ENCODE measurements at regions not wholly inside any gene's neighbourhood (a gene's known extent, or its start where the extent isn't known, plus 50 kb on each side); places are given as distances from the start of the nearest gene placed in this dataset.

DNA sequence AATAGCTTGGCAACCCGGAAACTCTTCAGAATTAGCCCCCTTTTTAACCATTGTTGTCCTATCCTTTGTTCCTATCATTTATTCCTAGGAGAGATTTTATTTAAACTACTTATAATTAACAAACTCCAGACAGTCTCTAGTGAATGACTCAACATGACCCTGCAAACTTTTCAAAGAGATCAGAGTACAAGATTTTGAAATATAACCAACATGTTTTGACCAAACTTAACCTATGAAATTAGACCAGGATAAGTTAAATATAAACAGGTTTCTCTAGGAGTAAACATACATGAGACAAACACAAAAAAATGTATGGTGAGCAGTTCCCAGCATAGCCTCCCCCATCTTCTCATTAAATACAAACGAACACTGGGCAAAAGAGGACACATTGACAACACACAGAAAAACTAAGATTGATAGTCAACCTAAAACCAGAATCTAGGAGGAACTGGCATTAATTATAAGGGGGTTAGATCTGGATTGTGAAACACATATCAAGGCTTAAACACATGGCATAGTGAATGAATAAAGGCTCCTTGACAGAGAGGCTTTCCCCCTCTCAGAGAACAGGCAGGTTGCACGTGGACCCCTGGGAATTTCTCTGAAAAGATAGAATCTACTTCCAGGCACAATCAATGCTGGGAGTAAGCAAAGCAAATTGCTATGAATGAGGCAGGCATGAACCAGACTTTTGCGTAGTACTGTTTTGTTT, 284.1 kb downstream of the IRS1 start:
- DNase-seq: no peak

DNA sequence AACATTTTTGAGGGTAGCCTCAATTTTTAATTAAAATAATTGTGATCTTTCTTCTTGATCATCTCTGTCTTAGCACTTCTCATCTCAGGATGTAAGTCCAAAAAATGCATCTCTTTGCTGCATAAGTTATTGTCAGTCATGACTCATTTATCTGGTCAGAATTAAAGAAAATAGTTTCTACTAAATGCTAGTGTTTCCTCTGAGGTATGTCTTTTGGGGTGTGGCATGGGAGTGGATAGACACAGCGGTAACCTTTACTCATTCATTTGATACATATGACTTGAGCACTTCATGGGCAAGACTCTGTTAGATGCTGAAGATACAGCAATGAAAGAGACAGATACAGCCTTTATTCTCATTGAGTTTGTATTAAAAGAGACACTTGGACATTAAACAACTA, 284.7 kb downstream of the IRS1 start:
- DNase-seq: no peak

DNA sequence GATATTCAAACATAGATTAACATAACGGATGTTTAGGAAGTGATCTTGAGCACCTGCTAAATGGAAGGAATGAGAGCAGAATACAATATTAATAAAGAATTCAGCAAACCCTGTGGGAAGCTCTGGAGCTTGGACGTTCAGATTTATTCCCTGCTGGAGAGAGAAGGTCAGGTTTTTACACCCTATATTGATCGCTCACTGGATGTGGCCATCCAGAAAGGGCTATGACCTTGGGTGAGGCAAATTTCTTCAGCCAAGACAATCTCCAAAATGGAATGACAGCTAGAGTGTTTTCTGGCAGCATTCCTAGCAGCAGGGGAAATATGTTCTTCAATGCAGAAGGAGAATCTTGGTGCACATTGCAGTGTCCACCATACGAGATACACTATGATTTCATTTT, 288.3 kb downstream of the IRS1 start:
- no peak for DNase-seq

DNA sequence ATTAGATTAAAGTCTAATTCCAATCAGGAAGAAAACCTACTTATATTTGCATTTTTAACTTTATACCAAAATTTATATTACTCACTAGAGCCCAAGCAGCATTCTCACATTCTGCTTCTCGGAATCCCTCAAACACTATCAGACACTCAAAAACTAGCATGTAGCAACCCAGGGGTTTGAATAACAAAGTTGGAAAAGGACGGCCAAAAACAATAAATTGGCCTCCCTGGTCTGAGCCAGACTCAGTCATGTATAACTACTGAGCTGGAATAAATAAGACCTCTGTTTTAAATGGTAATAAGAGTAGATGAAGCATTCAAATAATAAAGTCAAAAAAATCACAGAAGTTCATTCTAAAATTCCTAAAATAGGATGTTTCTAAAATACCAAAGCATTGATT, 290.9 kb downstream of the IRS1 start:
- DNase-seq: no peak

GRCh38 chr2:226508005-226508404, 291.6 kb downstream of the IRS1 start:
- no peak for DNase-seq

DNA sequence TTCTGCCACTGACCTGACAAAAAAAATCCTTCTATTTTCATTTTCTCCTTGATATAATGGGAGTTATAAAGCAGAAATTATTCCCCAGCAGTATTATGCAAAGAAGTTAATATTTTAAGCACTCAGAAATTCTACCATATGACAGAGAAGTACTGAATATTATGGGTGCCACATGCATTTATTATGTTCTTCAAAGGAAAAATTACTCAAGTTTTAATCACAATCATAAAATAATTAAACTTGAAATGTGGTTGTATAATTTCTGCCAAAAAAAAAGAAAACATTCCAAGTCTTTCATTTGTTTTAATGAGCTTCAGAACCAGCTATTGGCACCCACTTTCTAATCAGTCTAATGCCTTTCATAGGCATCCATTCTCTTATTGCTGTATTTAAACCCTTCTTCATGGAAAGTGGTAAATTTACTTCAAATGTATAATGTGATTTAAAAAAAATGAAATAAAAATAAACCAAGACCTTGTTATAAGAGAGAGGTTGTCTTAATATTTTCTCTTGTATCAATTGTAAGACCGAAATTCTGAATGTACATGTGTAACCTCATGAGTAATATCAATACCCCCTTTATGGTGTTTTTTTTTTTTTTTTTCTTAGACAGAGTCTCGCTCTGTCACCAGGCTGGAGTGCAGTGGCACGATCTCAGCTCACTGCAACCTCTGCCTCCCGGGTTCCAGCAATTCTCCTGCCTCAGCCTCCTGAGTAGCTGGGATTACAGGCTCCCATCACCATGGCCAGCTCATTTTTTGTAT, 302.3 kb downstream of the IRS1 start:
- no peak for DNase-seq

- no peak for DNase-seq
These were observed 303.4 kb downstream of the IRS1 start for GRCh38 chr2:226496273-226496550.

DNA sequence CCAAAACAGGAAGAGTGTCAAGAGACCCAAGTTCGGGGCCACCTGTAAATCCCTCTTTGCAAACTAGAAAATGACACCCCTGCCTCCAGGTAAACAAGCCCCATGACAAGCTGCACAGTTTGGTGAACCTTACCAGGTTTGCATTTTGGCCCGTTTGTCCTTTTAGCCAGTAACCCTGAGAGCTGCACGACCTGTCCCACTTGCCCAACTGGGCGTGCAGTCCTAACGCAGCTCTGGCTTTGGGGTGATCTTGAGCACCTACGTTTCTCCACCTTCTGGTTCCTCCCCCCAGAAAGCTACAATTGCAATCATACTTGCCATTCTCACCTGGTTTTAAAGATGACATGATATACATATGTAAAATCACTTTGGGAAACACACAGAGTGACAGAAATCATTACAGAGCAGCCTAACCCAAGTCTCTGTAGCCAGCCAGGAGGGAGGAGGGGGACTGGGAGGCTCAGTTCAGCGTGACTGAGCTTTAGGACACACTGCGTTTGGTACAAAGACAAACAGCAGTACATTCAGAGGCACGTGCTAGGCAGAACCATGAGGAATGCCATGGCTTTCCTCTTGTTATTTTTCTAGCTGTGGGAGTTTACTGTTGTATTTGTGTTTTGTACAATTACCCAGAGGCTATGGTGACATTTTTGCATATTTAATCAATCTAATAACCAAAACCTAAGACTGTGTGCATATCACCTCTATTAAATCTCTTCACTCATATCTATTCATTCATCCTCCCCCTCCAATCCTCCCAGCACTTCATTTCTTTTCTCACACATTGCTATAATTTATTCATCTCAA, 304.0 kb downstream of the IRS1 start:
- DNase-seq: no peak

- DNase-seq: no peak
These were observed 308.5 kb downstream of the IRS1 start for GRCh38 chr2:226491112-226491511.

DNA sequence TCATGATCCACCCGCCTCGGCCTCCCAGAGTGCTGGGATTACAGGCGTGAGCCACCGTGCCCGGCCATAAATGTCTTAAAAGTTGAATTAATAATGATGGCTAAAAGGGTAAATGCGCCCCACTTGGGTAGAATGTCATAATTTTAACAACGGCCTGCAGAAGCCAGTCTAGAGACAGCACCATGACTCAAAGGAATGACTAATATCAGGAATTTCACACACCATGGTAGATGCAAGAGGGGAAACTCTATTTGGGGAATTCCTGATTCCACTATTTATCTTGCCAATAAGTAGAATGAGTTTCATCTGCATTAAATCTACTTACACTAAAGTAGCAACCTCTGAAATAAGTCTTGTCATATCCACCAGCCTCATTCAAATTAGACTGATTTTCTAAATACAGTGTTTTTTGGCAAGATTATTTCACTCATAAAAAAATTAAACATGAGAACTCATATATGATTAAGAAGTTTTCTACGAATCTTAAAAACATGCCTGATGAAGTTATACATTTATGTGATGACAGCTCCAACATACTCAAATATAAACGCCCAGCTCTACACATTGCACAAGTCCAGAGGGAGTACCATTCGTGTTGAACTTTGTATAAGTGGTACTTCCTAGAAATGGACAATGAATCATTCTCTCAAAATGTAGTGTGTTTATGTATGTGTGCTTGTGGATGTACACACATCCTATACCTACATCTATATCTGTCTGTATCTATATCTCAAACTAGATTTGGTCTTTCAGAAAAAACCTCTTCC, 309.7 kb downstream of the IRS1 start:
- DNase-seq: no peak

- DNase-seq: no peak
These were observed 311.6 kb downstream of the IRS1 start for GRCh38 chr2:226488034-226488433.

DNA sequence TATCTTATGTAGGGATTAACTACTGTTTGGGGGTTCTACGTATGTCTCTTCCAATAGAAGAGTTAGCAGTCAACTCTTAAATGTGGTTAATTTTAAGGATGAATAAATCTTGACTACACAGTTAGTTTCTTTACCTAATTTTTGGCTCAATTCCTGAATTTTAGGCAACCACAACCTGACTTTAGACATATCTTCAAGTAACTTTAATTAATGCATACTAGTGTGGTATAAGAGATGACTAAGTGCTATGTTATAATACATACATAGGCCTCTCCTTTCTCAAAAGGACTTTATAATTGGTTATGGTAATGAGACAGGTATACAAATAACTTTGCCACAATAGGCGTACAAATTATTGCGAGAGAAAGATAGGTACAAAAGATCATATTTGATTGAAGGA, 312.0 kb downstream of the IRS1 start:
- DNase-seq: no peak

- DNase-seq: no peak
These were observed 315.6 kb downstream of the IRS1 start for GRCh38 chr2:226483745-226484619.

GRCh38 chr2:226483143-226483542, 316.5 kb downstream of the IRS1 start:
- DNase-seq: no peak

DNA sequence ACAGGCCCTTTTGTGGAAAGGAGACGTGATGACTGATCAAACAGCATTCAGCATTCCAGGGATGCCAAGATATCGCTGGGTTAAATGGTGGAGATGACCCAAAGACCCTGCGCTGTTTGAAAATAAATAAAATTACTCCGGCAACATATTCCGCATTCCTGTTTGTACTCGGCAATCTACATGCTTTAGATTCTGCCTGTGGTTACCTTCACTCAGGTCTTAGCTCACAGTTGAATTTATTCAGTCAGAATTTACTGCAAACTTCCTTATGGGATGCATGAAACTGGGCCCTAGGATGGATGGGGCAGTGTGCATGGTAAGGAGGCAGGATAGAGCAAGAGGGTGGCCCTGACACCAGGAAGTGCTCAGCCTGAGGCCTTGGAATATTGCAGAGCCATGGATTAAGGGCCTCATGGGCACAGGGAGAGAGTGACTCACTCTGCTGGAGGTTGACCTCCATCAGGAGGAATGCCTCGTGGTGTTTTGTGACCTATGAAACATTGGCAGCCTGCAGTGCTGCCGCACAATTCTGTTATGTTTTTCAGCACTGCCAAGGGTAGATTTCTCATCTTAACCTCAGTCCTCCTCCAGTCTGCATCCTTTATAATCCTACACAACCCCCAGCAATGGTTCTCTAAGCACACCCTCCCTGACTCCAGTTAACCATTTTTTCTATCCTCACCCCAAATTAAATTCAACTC, 321.4 kb downstream of the IRS1 start:
- DNase-seq: no peak

GRCh38 chr2:226477221-226478108, 322.2 kb downstream of the IRS1 start:
- no peak for DNase-seq

DNA sequence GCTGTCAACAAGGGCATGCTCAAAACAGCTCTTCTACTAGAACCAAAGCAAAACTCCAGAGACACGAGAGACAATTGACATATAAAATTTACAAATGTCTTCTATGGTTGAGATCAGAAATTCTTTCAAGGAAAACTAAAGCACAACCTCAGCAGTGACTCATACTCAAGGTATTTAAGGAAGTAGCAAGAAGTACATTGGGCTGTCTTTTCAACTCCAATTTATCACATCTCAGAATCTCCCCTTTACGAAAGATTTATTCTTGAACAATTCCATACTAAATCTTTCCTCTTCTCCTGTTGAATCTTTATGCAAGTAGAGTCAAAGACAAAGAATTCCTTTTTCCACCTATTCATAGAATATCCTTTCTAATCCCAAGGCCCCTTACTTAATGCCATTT, 324.0 kb downstream of the IRS1 start:
- no peak for DNase-seq

GRCh38 chr2:226474131-226474530, 325.5 kb downstream of the IRS1 start:
- DNase-seq: no peak

DNA sequence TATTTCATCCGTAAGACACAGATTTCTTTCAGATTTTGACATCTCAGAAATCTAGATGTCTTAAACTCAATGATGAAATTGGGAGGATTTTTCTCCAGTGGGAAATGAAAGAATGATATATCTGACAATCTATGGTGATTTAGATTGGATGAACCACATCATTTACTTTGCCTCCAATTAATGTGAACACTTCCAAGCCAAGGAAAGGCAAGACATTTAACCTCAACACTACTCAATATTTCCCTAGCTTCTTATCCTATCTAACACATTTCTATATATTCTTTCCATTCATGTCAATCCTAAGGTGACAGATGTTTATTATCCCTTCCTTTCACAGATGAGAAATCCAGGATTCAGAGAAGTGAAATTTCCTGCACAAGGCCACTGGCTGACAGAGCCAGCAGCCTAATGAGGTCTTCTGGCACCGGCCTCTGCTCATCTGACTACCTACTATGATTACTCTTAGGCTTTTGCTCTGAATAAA, 327.6 kb downstream of the IRS1 start:
- no peak for DNase-seq

GRCh38 chr2:226467633-226468032, 332.0 kb downstream of the IRS1 start:
- no peak for DNase-seq
